ENCODE measurements at regions not wholly inside any gene's neighbourhood (a gene's known extent, or its start where the extent isn't known, plus 50 kb on each side); places are given as distances from the start of the nearest gene placed in this dataset.

GRCh38 chr1:5478156-5478695 is 514.0 kb downstream of the NPHP4 start:
- no peak for DNase-seq (ENCODE audit: low read depth)

- no peak for DNase-seq (ENCODE audit: low read depth)
Measured at GRCh38 chr1:5477716-5478115, 514.5 kb downstream of the NPHP4 start.

- DNase-seq (ENCODE audit: low read depth), result no peak
Measured at GRCh38 chr1:5475572-5475971, 516.7 kb downstream of the NPHP4 start.

- DNase-seq (ENCODE audit: low read depth), result no peak
Measured at GRCh38 chr1:5473268-5473667, 519.0 kb downstream of the NPHP4 start.

- DNase-seq (ENCODE audit: low read depth), result no peak
Measured at GRCh38 chr1:5466487-5466886, 525.7 kb downstream of the NPHP4 start.

GRCh38 chr1:5465281-5465711 is 526.9 kb downstream of the NPHP4 start:
- no peak for DNase-seq (ENCODE audit: low read depth)

- DNase-seq (ENCODE audit: low read depth), result no peak
Measured at GRCh38 chr1:5464366-5464765, 527.9 kb downstream of the NPHP4 start.

- DNase-seq (ENCODE audit: low read depth), result no peak
Measured at GRCh38 chr1:5460974-5461373, 531.3 kb downstream of the NPHP4 start.

GRCh38 chr1:5459839-5460610 is 532.2 kb downstream of the NPHP4 start:
- no peak for DNase-seq (ENCODE audit: low read depth)

GRCh38 chr1:5458248-5458647 is 534.0 kb downstream of the NPHP4 start:
- DNase-seq (ENCODE audit: low read depth), result no peak

- DNase-seq (ENCODE audit: low read depth), result no peak
Measured at GRCh38 chr1:5456090-5456811, 536.0 kb downstream of the NPHP4 start.

GRCh38 chr1:5455651-5456050 is 536.6 kb downstream of the NPHP4 start:
- no peak for DNase-seq (ENCODE audit: low read depth)

- no peak for DNase-seq (ENCODE audit: low read depth)
Measured at GRCh38 chr1:5455056-5455455, 537.2 kb downstream of the NPHP4 start.

GRCh38 chr1:5453347-5453746 is 538.9 kb downstream of the NPHP4 start:
- no peak for DNase-seq (ENCODE audit: low read depth)

- DNase-seq (ENCODE audit: low read depth), result no peak
Measured at GRCh38 chr1:5451671-5452070, 540.6 kb downstream of the NPHP4 start.

GRCh38 chr1:5448486-5448885 is 543.7 kb downstream of the NPHP4 start:
- DNase-seq (ENCODE audit: low read depth), result no peak

GRCh38 chr1:5447503-5447960 is 544.7 kb downstream of the NPHP4 start:
- no peak for DNase-seq (ENCODE audit: low read depth)

- DNase-seq (ENCODE audit: low read depth), result no peak
Measured at GRCh38 chr1:5444396-5444795, 547.8 kb downstream of the NPHP4 start.

- no peak for DNase-seq (ENCODE audit: low read depth)
Measured at GRCh38 chr1:5436808-5437207, 555.4 kb downstream of the NPHP4 start.

- no peak for DNase-seq (ENCODE audit: low read depth)
Measured at GRCh38 chr1:5435414-5435813, 556.8 kb downstream of the NPHP4 start.

GRCh38 chr1:5432436-5432835 is 559.8 kb downstream of the NPHP4 start:
- DNase-seq (ENCODE audit: low read depth), result no peak

GRCh38 chr1:5430911-5431697 is 561.1 kb downstream of the NPHP4 start:
- DNase-seq (ENCODE audit: low read depth), result no peak
